Hepatocyte (in vitro differentiated cells): ENCODE measurements at regions not wholly inside any gene's neighbourhood (a gene's known extent, or its start where the extent isn't known, plus 50 kb on each side); places are given as distances from the start of the nearest gene placed in this dataset.

Experiments
- EZH2 ChIP-seq: fragments of 200-600 bp; sonication (generic); IDR thresholded peaks from 2 replicates; pipeline ENCODE4 v1.6.1; 2016; ENCODE audit warnings: antibody characterized with exemption, mild to moderate bottlenecking, borderline replicate concordance
- EZH2phosphoT487 ChIP-seq: fragments of 200-600 bp; sonication (generic); IDR thresholded peaks from one replicate; pipeline ENCODE4 v1.6.1; 2018; ENCODE audit warnings: antibody characterized with exemption, mild to moderate bottlenecking, low read depth, moderate library complexity; ENCODE audit not compliant: unreplicated experiment, severe bottlenecking
- TF ChIP-seq, protein P1 (sequence below): fragments of 200-600 bp; sonication (generic); IDR thresholded peaks from 2 replicates; pipeline ENCODE4 v1.5.1; 2016; ENCODE audit warnings: antibody characterized with exemption, mild to moderate bottlenecking; ENCODE audit not compliant: poor library complexity

DNA sequence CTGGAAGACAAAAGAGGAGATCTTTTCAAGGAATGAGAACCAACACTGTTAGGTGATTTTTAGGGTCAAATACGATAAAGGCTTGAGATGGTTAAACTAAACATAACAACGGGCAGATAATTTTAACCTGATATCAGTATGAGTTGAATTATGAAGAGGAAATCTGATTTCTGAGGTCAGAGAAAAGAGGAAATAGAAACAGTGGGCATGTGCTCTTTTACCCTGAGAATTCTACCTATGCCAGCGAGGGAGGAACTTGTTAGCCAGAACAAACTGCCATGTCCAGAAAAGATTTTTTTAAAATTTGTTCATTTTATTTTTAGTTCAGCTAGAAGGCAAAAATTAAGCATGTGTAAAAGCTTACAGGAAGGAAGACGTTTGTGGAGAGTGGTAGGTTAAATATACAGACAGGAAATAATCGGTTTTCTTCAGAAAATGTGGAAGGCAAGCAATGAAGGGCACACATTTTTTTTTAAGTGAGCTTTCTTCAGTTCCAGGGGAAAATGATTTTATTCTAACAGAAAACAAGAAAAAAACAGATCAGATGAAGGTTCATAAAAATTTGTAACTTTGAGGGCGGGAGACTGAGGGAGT, 1745.3 kb downstream of the MRPL39 start:
- TF ChIP-seq, protein P1, sequence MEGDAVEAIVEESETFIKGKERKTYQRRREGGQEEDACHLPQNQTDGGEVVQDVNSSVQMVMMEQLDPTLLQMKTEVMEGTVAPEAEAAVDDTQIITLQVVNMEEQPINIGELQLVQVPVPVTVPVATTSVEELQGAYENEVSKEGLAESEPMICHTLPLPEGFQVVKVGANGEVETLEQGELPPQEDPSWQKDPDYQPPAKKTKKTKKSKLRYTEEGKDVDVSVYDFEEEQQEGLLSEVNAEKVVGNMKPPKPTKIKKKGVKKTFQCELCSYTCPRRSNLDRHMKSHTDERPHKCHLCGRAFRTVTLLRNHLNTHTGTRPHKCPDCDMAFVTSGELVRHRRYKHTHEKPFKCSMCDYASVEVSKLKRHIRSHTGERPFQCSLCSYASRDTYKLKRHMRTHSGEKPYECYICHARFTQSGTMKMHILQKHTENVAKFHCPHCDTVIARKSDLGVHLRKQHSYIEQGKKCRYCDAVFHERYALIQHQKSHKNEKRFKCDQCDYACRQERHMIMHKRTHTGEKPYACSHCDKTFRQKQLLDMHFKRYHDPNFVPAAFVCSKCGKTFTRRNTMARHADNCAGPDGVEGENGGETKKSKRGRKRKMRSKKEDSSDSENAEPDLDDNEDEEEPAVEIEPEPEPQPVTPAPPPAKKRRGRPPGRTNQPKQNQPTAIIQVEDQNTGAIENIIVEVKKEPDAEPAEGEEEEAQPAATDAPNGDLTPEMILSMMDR, result no peak
- TF ChIP-seq EZH2 (no peak), EZH2phosphoT487 (no peak)
